ENCODE measurements at regions not wholly inside any gene's neighbourhood (a gene's known extent, or its start where the extent isn't known, plus 50 kb on each side); places are given as distances from the start of the nearest gene placed in this dataset.

GRCh38 chr2:38444247-38444646 lies 67.2 kb upstream of the ATL2 start:
- no peak for TF ChIP-seq EZH2phosphoT487 (IDR thresholded peaks at IDR 0.05; ENCODE audit: borderline replicate concordance)
- no peak for TF ChIP-seq TCF7L2 (IDR thresholded peaks at IDR 0.05; ENCODE audit: borderline replicate concordance, extremely low read depth, insufficient read depth, insufficient read length)
- no peak for TF ChIP-seq CTCF (IDR thresholded peaks at IDR 0.05 in 2 of 3, conservative IDR thresholded peaks at IDR 0.05 in 1 of 3; ENCODE audit: borderline replicate concordance in 1 of 3, insufficient read depth in 1 of 3, low read depth in 2 of 3, low read length in 2 of 3)
